Heart left ventricle (tissue), 13 donors: ENCODE measurements at regions not wholly inside any gene's neighbourhood (a gene's known extent, or its start where the extent isn't known, plus 50 kb on each side); places are given as distances from the start of the nearest gene placed in this dataset.

ENCODE experiments used
- CTCF ChIP-seq, 12 donors: fragments of 200-600 bp; sonication (generic) in 4 of 12; IDR thresholded peaks; one replicate each; pipeline versions ENCODE4 v1.5.0 to v1.8.0; 2018 to 2022; ENCODE audit warnings: antibody characterized with exemption in 12 of 12, mild to moderate bottlenecking in 5 of 12
- POLR2A ChIP-seq, 2 donors: fragments of 450-650 bp; IDR thresholded peaks; one replicate each; pipeline ENCODE4 v1.6.1; 2017; ENCODE audit warnings: antibody characterized with exemption in 2 of 2, mild to moderate bottlenecking in 2 of 2, moderate library complexity in 2 of 2
- donor health status: ischemic (EF 13 %, LVEDD 7.1; RV severe dilation, severe dysfunction).
- donor health status: DM: no; HTN: yes; CAD: no.
- donor health status: DM: no; HTN: no; CAD: no.
- donor health status: ischemic (EF 25% LVEDD 6.9; RV normal size, moderate dysfunction).
- donor health status: ischemic (EF 25% LVEDD 5.7; RV mildly dilated, moderate dysfunction).
- donor health status: ischemic (EF 35%, LVEDD 5.7; RV mildly dilated, moderate dysfunction).
- donor health status: nonischemic (EF 11% LVEDD 7.7; RV severe dilation, severe dysfunction).
- donor health status: DM: yes; HTN: yes; CAD: no.
- donor health status: PGD.
- donor health status: ischemic (EF 29% LVEDD 5.4; RV normal size, mild dysfunction).
- donor health status: nonischemic (EF 23%, LVEDD 6.1; RV moderate dilation, normal function).

- TF ChIP-seq POLR2A (IDR thresholded peaks at IDR 0.05), result no peak
- no peak for TF ChIP-seq CTCF (IDR thresholded peaks at IDR 0.05)
Observed at GRCh38 chrX:11050013-11050412, 61.1 kb upstream of the HCCS start.
